ENCODE measurements at regions not wholly inside any gene's neighbourhood (a gene's known extent, or its start where the extent isn't known, plus 50 kb on each side); places are given as distances from the start of the nearest gene placed in this dataset.
"Not testable (repeated sequence)": the region's sequence is repeated elsewhere in the genome, so short reads cannot be mapped to it uniquely, and the experiment has no call there.

DNA sequence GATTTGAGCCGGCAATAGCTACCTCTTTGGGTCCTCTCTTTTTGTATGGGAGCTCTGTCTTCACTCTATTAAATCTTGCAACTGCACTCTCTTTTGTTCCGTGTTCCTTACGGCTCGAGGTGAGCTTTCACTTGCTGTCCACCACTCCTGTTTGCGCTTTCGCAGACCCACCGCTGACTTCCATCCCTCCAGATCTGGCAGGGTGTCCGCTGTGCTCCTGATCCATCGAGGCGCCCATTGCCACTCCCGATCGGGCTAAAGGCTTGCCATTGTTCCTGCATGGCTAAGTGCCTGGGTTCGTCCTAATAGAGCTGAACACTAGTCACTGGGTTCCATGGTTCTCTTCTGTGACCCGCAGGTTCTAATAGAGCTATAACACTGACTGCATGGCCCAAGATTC is 304.9 kb upstream of the MDFIC2 start:
- H3K27ac ChIP-seq (ENCODE audit: low read depth in 1 of 3, low read length in 2 of 3); H3K4me3 ChIP-seq (ENCODE audit: low read depth in 1 of 3, low read length in 3 of 3); H3K4me1 ChIP-seq (ENCODE audit: control insufficient read depth in 3 of 3, insufficient read depth in 2 of 3, low read depth in 1 of 3, low read length in 2 of 3); H3K27me3 ChIP-seq (ENCODE audit: control insufficient read depth in 3 of 3, insufficient read depth in 3 of 3, low read length in 3 of 3); H3K9me3 ChIP-seq (ENCODE audit: control insufficient read depth in 2 of 2, insufficient read depth in 1 of 2, low read depth in 1 of 2, low read length in 1 of 2); H3K36me3 ChIP-seq (ENCODE audit: control insufficient read depth in 3 of 3, insufficient read depth in 2 of 3, low read depth in 1 of 3, low read length in 3 of 3); DNase-seq; FAIRE-seq: not testable (repeated sequence)
- 88 to 91% (median 88%) methylated on average over 14 of the region's 14 CpGs for WGBS, 3 donors

- no peak overlapping the region for H3K4me3 ChIP-seq (ENCODE audit: low read depth in 1 of 3, low read length in 3 of 3)
- no peak overlapping the region for H3K27ac ChIP-seq (ENCODE audit: low read depth in 1 of 3, low read length in 2 of 3)
- DNase-seq, result no peak
- FAIRE-seq, result no peak
- 3 to 38% (median 10%) methylated on average over 1 of the region's 1 CpG for WGBS, 3 donors
- H3K27me3 ChIP-seq (ENCODE audit: control insufficient read depth in 3 of 3, insufficient read depth in 3 of 3, low read length in 3 of 3), result no peaks in the 10 kb centered on the region
- H3K4me1 ChIP-seq (ENCODE audit: control insufficient read depth in 3 of 3, insufficient read depth in 2 of 3, low read depth in 1 of 3, low read length in 2 of 3), result no peaks in the 10 kb centered on the region
- H3K9me3 ChIP-seq (ENCODE audit: control insufficient read depth in 2 of 2, insufficient read depth in 1 of 2, low read depth in 1 of 2, low read length in 1 of 2), result no peaks in the 10 kb centered on the region
- no peaks in the 10 kb centered on the region for H3K36me3 ChIP-seq (ENCODE audit: control insufficient read depth in 3 of 3, insufficient read depth in 2 of 3, low read depth in 1 of 3, low read length in 3 of 3)
These were observed 302.8 kb upstream of the MDFIC2 start for GRCh38 chr3:70615286-70615685.

GRCh38 chr3:70614111-70614510 is 301.7 kb upstream of the MDFIC2 start:
- Histone ChIP-seq H3K36me3 (ENCODE audit: control insufficient read depth in 3 of 3, insufficient read depth in 2 of 3, low read depth in 1 of 3, low read length in 3 of 3) (no peaks in the 10 kb centered on the region), H3K4me3 (ENCODE audit: low read depth in 1 of 3, low read length in 3 of 3) (no peak overlapping the region), H3K4me1 (ENCODE audit: control insufficient read depth in 3 of 3, insufficient read depth in 2 of 3, low read depth in 1 of 3, low read length in 2 of 3) (no peaks in the 10 kb centered on the region), H3K9me3 (ENCODE audit: control insufficient read depth in 2 of 2, insufficient read depth in 1 of 2, low read depth in 1 of 2, low read length in 1 of 2) (no peaks in the 10 kb centered on the region), H3K27ac (ENCODE audit: low read depth in 1 of 3, low read length in 2 of 3) (no peak overlapping the region), H3K27me3 (ENCODE audit: control insufficient read depth in 3 of 3, insufficient read depth in 3 of 3, low read length in 3 of 3) (no peaks in the 10 kb centered on the region)
- FAIRE-seq, result no peak
- DNase-seq, result no peak
- 63 to 79% (median 72%) methylated on average over 6 of the region's 6 CpGs for WGBS, 3 donors

DNA sequence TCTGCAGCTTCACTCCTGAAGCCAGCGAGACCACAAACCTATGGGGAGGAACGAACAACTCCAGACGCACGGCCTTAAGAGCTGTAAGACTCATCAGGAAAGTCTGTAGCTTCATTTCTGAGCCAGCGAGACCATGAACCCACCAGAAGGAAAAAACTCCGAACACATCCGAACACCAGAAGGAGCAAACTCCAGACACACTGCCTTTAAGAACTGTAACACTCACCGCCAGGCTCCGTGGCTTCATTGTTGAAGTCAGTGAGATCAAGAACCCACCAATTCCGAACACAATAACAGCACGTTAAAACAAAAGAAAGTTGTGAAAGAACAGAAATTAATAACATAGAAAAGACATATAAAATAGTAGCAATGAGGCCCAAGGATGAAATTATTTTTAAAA is 300.5 kb upstream of the MDFIC2 start:
- H3K4me3 ChIP-seq (ENCODE audit: low read depth in 1 of 3, low read length in 3 of 3), result no peak overlapping the region
- no peaks in the 10 kb centered on the region for H3K9me3 ChIP-seq (ENCODE audit: control insufficient read depth in 2 of 2, insufficient read depth in 1 of 2, low read depth in 1 of 2, low read length in 1 of 2)
- no peak overlapping the region for H3K27ac ChIP-seq (ENCODE audit: low read depth in 1 of 3, low read length in 2 of 3)
- H3K4me1 ChIP-seq (ENCODE audit: control insufficient read depth in 3 of 3, insufficient read depth in 2 of 3, low read depth in 1 of 3, low read length in 2 of 3), result no peaks in the 10 kb centered on the region
- H3K27me3 ChIP-seq (ENCODE audit: control insufficient read depth in 3 of 3, insufficient read depth in 3 of 3, low read length in 3 of 3), result no peaks in the 10 kb centered on the region
- FAIRE-seq, result no peak
- no peak for DNase-seq
- WGBS, 3 donors, result 89 to 94% (median 89%) methylated on average over 11 of the region's 11 CpGs
- no peaks in the 10 kb centered on the region for H3K36me3 ChIP-seq (ENCODE audit: control insufficient read depth in 3 of 3, insufficient read depth in 2 of 3, low read depth in 1 of 3, low read length in 3 of 3)

- not testable (repeated sequence) for H3K36me3 ChIP-seq (ENCODE audit: control insufficient read depth in 3 of 3, insufficient read depth in 2 of 3, low read depth in 1 of 3, low read length in 3 of 3); H3K27me3 ChIP-seq (ENCODE audit: control insufficient read depth in 3 of 3, insufficient read depth in 3 of 3, low read length in 3 of 3); FAIRE-seq; H3K4me3 ChIP-seq (ENCODE audit: low read depth in 1 of 3, low read length in 3 of 3); DNase-seq; H3K9me3 ChIP-seq (ENCODE audit: control insufficient read depth in 2 of 2, insufficient read depth in 1 of 2, low read depth in 1 of 2, low read length in 1 of 2); H3K27ac ChIP-seq (ENCODE audit: low read depth in 1 of 3, low read length in 2 of 3); H3K4me1 ChIP-seq (ENCODE audit: control insufficient read depth in 3 of 3, insufficient read depth in 2 of 3, low read depth in 1 of 3, low read length in 2 of 3)
- WGBS, 3 donors, result 91 to 96% (median 91%) methylated on average over 17 to 25 of the region's 25 CpGs
These were observed 299.3 kb upstream of the MDFIC2 start for GRCh38 chr3:70611667-70612277.

DNA sequence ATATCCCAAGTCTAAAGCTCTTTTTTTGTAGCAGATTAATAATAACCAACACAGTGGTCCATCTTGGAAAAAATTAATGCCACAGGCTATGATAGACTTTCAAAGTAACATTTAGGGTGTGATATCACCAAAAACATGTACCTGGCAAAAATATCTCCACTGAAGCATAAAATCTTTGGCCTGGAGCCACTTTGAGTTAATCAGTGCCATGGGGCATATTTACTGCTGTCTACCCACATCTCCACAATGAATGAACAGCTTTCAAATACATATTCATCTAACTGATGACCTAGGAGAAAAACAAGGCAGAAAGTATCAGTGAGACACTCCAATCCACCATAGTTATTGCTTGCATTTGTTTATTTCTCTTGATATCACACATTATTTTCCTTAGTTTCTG is 296.0 kb upstream of the MDFIC2 start:
- Histone ChIP-seq H3K27ac (ENCODE audit: low read depth in 1 of 3, low read length in 2 of 3) (no peak overlapping the region), H3K4me1 (ENCODE audit: control insufficient read depth in 3 of 3, insufficient read depth in 2 of 3, low read depth in 1 of 3, low read length in 2 of 3) (no peaks in the 10 kb centered on the region), H3K4me3 (ENCODE audit: low read depth in 1 of 3, low read length in 3 of 3) (no peak overlapping the region), H3K36me3 (ENCODE audit: control insufficient read depth in 3 of 3, insufficient read depth in 2 of 3, low read depth in 1 of 3, low read length in 3 of 3) (no peaks in the 10 kb centered on the region), H3K27me3 (ENCODE audit: control insufficient read depth in 3 of 3, insufficient read depth in 3 of 3, low read length in 3 of 3) (no peaks in the 10 kb centered on the region), H3K9me3 (ENCODE audit: control insufficient read depth in 2 of 2, insufficient read depth in 1 of 2, low read depth in 1 of 2, low read length in 1 of 2) (no peaks in the 10 kb centered on the region)
- no peak for FAIRE-seq
- DNase-seq, result no peak

- Histone ChIP-seq H3K27me3 (ENCODE audit: control insufficient read depth in 3 of 3, insufficient read depth in 3 of 3, low read length in 3 of 3) (no peaks in the 10 kb centered on the region), H3K4me1 (ENCODE audit: control insufficient read depth in 3 of 3, insufficient read depth in 2 of 3, low read depth in 1 of 3, low read length in 2 of 3) (no peaks in the 10 kb centered on the region), H3K27ac (ENCODE audit: low read depth in 1 of 3, low read length in 2 of 3) (no peak overlapping the region), H3K4me3 (ENCODE audit: low read depth in 1 of 3, low read length in 3 of 3) (no peak overlapping the region), H3K36me3 (ENCODE audit: control insufficient read depth in 3 of 3, insufficient read depth in 2 of 3, low read depth in 1 of 3, low read length in 3 of 3) (no peaks in the 10 kb centered on the region), H3K9me3 (ENCODE audit: control insufficient read depth in 2 of 2, insufficient read depth in 1 of 2, low read depth in 1 of 2, low read length in 1 of 2) (no peaks in the 10 kb centered on the region)
- 30 to 57% (median 43%) methylated on average over 4 of the region's 4 CpGs for WGBS, 3 donors
- FAIRE-seq, result no peak
- no peak for DNase-seq
These were observed 295.0 kb upstream of the MDFIC2 start for GRCh38 chr3:70607469-70607868.

- Histone ChIP-seq H3K4me3 (ENCODE audit: low read depth in 1 of 3, low read length in 3 of 3) (no peak overlapping the region), H3K27me3 (ENCODE audit: control insufficient read depth in 3 of 3, insufficient read depth in 3 of 3, low read length in 3 of 3) (no peaks in the 10 kb centered on the region), H3K9me3 (ENCODE audit: control insufficient read depth in 2 of 2, insufficient read depth in 1 of 2, low read depth in 1 of 2, low read length in 1 of 2) (no peaks in the 10 kb centered on the region), H3K27ac (ENCODE audit: low read depth in 1 of 3, low read length in 2 of 3) (no peak overlapping the region), H3K36me3 (ENCODE audit: control insufficient read depth in 3 of 3, insufficient read depth in 2 of 3, low read depth in 1 of 3, low read length in 3 of 3) (no peaks in the 10 kb centered on the region), H3K4me1 (ENCODE audit: control insufficient read depth in 3 of 3, insufficient read depth in 2 of 3, low read depth in 1 of 3, low read length in 2 of 3) (no peaks in the 10 kb centered on the region)
- no peak for FAIRE-seq
- no peak for DNase-seq
These were observed 293.6 kb upstream of the MDFIC2 start for GRCh38 chr3:70606018-70606417.

DNA sequence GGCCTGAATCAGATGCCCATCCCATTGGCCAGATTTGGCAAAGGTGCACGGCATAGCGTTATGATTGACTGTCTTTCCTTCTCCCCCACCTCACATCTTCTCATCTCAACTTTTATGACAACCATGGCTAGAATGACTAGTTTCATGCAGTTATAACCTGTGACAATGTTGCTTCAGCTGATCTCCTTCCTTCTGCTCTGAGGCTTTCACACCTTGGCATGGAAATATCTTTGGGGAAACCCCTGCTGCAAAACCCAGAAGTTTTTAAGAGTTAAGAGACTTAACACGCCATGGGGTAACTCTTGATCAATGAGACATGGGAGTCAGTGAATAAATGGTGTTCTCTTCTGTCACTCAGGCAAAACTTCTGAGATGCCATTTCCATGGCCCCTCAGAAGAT is 290.7 kb upstream of the MDFIC2 start:
- Histone ChIP-seq H3K27ac (ENCODE audit: low read depth in 1 of 3, low read length in 2 of 3) (no peak overlapping the region), H3K4me1 (ENCODE audit: control insufficient read depth in 3 of 3, insufficient read depth in 2 of 3, low read depth in 1 of 3, low read length in 2 of 3) (no peaks in the 10 kb centered on the region), H3K4me3 (ENCODE audit: low read depth in 1 of 3, low read length in 3 of 3) (no peak overlapping the region), H3K27me3 (ENCODE audit: control insufficient read depth in 3 of 3, insufficient read depth in 3 of 3, low read length in 3 of 3) (no peaks in the 10 kb centered on the region), H3K36me3 (ENCODE audit: control insufficient read depth in 3 of 3, insufficient read depth in 2 of 3, low read depth in 1 of 3, low read length in 3 of 3) (no peaks in the 10 kb centered on the region), H3K9me3 (ENCODE audit: control insufficient read depth in 2 of 2, insufficient read depth in 1 of 2, low read depth in 1 of 2, low read length in 1 of 2) (no peaks in the 10 kb centered on the region)
- 50 to 76% (median 51%) methylated on average over 3 of the region's 3 CpGs for WGBS, 3 donors
- no peak for FAIRE-seq
- no peak for DNase-seq

All from small intestine (tissue), 7 donors.